SU-DHL-6 (cell line): ENCODE measurements at regions not wholly inside any gene's neighbourhood (a gene's known extent, or its start where the extent isn't known, plus 50 kb on each side); places are given as distances from the start of the nearest gene placed in this dataset.

Source experiments
- EZH2phosphoT487 ChIP-seq: fragments of 200-600 bp; sonication (generic), shearing (Covaris generic); conservative IDR thresholded peaks from 2 replicates; pipeline ENCODE4 v1.6.1; 2018; ENCODE audit warnings: mild to moderate bottlenecking, antibody characterized with exemption, low read length, moderate library complexity, mixed read lengths
- TF ChIP-seq, protein P1 (sequence below): fragments of 200-600 bp; sonication (generic); IDR thresholded peaks from one replicate; pipeline ENCODE4 v1.5.1; 2017; ENCODE audit warnings: antibody characterized with exemption, mild to moderate bottlenecking, low read length, moderate library complexity; ENCODE audit not compliant: insufficient read depth, poor library complexity, severe bottlenecking

DNA sequence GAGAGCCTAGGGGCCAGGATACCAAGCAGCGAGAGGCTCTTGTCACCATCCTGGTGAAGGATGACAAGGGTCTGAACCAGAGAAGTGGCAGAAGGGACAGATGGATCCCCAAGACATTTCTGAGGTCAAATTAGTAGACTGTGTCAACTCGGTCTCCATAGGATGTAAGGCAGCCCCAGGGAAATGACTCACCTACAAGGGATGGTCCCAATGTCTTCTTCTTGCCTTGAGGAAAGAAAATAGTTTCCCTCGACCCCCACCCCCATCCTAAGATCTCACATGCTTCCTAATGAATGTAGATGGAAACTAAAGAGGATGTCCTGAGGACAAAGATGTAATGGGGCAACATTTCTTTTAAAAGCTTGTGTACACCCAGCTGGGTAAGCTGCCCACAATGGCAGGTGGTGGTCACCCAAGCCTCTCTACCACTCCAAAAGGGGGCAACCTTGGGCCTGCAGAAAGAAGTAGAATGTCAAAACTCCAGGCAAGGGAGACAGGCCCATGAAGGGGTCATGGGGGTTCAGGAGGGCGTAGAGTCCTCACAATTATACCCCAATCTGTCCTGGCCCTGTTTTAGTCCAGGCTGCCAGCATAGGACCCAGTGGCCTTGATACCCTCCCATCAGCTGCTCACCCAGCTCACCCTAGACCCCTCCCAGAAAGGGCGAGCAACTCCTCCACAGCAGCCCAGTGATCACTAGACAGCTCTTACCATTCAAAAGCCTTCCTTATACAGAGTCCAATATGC, 187.4 kb downstream of the ACTL7B start:
- TF ChIP-seq, protein P1, sequence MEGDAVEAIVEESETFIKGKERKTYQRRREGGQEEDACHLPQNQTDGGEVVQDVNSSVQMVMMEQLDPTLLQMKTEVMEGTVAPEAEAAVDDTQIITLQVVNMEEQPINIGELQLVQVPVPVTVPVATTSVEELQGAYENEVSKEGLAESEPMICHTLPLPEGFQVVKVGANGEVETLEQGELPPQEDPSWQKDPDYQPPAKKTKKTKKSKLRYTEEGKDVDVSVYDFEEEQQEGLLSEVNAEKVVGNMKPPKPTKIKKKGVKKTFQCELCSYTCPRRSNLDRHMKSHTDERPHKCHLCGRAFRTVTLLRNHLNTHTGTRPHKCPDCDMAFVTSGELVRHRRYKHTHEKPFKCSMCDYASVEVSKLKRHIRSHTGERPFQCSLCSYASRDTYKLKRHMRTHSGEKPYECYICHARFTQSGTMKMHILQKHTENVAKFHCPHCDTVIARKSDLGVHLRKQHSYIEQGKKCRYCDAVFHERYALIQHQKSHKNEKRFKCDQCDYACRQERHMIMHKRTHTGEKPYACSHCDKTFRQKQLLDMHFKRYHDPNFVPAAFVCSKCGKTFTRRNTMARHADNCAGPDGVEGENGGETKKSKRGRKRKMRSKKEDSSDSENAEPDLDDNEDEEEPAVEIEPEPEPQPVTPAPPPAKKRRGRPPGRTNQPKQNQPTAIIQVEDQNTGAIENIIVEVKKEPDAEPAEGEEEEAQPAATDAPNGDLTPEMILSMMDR = no peak
- no peak for TF ChIP-seq EZH2phosphoT487
